GM18505 (cell line): ENCODE measurements at regions not wholly inside any gene's neighbourhood (a gene's known extent, or its start where the extent isn't known, plus 50 kb on each side); places are given as distances from the start of the nearest gene placed in this dataset.

Experiments used
- ATAC-seq: cut with Tn5 transposase; IDR thresholded peaks from one replicate; pipeline ENCODE4 v1.9.1; 2021; ENCODE audit not compliant: unreplicated experiment
- POLR2A ChIP-seq: IDR thresholded peaks from 4 replicates; pipeline ENCODE4 v1.6.1; 2011; ENCODE audit warnings: borderline replicate concordance; ENCODE audit not compliant: insufficient read depth, insufficient read length; ENCODE audit errors: extremely low read depth

DNA sequence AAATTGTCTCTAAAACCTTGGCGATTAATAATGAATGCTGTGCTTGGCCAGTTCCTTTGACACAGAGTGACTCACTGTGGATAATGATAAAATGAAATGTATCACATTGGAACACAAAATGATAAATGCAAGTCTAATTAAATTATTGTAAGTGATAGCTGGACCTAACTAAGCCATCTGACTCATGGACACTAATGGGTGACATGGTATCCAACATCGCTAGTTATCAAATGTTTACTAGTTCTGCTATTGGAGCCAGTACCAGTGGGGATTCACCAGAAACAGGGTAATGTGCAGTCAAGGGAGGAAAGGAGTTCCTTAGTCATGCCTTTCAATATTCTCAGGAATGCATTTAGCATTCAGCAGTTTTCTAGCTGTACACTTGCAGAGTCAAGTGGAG lies 736.3 kb upstream of the ACVR2A start:
- no peak for ATAC-seq
- TF ChIP-seq POLR2A: no peak

DNA sequence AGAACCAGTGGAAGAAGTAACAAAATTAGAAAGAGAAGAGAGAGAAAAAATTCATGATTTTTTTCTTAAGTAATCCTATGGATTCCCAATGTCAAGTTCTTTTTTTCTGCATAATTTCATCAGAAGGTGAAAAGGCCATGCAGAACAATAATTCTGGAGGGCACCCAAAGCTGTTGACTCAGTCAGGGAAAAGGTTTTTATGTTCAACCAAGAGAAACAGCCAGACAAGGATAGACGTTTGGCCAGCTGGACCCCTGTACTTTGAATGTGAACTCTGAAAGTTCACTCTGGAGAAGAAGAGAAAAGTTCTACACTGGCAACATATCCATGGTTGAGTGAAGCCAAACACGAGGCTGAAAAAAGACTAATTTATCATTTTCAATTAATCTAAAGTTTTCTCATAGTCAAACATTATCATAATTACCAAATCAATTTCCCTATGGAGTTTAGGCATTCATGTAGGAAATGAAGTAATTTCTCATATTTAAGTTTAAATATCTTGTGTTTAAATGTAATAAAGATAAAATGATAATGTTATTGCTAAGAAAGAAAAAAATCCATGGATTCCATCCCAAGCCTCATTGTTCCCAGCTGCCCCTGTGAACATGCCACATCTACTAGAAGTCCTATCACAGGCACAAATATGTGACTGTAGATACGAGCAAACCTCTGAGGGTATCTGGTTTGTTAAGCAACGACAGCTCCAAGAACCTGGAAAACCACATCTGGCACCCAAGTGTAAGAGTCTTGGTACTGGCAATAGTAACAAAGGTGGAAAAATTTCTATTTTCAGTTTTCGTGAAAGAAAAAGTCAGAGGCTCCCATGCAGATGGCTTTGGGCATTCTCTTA lies 742.7 kb upstream of the ACVR2A start:
- ATAC-seq: no peak
- no peak for TF ChIP-seq POLR2A

DNA sequence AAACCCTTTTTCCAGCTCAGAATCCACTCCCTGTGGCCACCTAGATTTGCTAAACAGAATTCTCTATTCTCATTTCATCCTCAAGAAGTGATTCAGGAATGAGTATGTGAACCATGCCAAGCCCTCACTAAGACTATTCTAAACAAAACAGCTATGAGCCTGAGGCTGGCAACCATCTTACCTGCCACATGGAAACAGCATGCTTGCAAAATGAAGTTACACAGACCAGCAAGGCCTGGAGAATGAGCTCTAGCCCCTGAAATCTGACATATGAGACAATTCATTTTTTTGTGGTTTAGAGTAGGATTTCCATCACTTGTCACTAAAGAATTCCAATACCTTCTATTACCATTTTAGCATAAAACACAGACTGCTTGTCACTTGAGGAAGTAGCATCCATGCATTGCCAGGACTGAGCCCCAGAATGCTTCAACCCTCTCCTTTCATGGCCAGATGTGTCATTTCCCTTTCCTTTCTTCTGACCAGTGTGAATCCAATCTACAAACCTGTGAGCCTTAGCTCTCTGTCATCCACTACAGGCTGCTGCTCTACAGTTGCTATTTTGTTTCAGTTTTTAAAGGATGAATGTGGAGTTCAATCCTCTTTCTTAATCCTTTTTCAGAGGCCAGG lies 744.3 kb upstream of the ACVR2A start:
- no peak for ATAC-seq
- no peak for TF ChIP-seq POLR2A

DNA sequence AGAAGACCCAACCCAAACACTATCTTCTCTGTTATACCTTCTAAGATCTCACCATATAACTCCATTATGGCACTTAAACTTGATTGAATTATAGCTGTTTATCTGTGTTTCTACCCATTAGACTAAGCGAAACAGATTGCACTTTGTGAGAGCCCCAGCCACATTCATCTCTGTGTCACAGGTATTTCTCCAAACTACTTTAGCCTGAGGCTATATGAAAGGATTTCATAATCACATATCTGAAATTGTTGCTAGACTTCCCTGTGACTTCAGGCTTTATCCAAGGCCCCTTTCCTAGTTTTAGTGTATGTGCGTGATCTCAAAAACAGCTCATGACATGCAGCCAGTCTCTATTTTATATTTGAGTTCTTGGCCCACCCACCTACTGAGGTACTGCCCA lies 745.0 kb upstream of the ACVR2A start:
- no peak for TF ChIP-seq POLR2A
- ATAC-seq: no peak

DNA sequence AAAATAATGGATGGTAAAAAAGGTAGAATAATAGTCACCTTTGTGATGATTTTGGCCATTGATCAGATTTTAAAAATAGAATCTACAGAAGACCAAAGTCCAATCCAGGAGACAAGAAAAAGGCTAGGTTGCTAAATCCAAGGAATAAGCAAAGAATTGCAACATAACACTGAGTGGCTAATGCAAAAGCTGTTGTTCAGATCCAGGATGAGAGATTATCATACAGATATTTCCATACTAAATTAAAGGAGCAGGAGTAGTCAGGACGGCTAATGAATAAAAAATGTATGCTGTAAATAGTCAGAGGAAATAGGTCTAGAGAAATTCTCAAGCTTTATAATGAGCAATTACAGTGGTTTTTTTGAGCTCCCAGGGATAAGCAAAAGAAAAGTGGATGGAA lies 745.9 kb upstream of the ACVR2A start:
- ATAC-seq: no peak
- no peak for TF ChIP-seq POLR2A

DNA sequence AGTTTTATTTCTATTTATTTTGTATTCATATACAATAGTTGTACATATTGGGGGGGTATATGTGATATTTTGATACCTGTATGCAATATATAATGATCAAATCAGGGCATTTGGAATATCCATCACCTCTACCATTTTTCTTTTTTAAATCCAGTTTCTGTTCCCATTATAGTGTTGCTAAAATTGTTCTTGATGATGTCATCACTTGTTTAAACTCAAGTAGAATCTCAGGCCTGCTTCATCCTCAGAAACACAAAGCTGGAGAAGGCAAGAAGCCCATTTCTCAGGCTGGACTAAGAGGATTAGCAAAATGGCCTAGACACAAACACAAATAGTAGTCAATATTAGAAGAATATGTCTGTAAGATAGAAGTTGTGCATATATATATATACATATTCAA lies 747.1 kb upstream of the ACVR2A start:
- TF ChIP-seq POLR2A: no peak

DNA sequence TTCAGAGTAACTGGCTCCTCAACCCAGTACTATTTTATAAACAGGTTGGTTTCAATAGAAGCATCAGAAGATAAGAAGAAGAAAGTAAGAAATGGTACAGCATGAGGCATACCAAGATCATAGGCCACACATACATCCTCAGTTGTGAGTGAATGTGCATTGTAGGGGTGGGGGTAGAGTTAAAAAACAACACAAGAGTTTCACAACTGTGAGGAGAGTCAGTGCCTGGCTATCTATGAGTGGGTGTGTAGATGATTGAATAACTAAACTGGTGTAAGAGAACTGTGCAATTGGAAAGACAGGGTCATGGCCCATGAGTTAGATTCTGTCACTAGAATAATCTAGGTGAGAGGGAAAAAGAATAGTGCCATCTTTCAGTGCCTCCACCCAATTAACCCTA lies 748.2 kb upstream of the ACVR2A start:
- TF ChIP-seq POLR2A: no peak
- no peak for ATAC-seq

More for the DNA sequence above, 747.1 kb upstream of the ACVR2A start:
- no peak for ATAC-seq

DNA sequence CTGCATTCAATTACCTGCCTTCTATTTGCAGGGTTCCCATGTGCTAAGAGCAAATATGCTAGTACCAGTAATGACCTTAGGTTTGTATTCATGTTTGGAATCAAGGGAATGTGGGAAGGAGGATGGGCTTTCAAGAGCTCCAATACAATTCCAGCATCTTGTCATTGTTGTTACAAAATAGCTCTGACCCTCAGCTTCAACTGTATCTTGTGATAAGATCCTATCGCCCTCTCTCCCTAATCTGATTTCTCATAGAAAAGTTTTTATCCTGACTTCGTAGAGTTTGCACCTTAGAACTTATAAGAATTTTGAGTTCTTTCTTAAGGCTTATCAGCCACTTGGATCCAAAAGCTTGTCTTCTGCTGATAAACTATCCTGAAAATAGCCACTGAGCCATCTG lies 749.5 kb upstream of the ACVR2A start:
- ATAC-seq: no peak
- no peak for TF ChIP-seq POLR2A

DNA sequence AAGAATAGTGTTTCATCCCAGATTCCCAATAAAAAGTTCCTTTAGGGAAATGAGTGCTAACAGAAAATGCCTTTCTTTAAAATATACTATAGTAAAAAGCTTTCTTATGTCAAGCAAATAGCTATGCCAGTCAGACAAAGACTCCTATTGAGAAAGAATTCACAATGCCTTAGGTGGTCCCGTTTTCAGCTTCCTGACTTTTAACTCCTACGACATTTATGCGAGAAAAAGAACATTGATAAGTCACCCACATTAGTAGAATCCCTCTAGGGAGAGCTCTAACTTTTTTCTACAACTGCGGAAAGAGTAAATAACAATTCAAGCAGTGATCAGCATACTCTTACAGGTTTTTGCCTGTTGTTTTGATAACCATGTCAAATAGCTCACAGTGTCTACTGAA lies 750.8 kb upstream of the ACVR2A start:
- no peak for ATAC-seq
- no peak for TF ChIP-seq POLR2A

DNA sequence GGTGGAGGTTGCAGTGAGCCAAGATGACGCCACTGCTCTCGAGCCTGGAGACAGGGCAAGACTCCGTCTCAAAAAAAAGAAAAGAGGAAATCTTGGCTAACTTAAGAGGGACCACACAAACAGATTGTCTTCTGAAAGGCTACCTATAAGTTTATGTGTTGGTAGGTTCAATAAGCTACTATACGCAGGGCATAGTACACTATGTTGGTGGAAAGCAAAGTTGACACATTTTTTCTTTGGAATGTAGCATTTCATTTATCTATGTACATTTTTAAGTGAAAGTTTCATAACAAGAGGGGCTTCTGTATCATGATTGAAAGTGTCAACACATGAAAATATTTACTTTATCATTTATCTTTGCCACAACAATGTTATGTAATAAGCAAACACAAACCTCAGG lies 752.6 kb upstream of the ACVR2A start:
- no peak for TF ChIP-seq POLR2A
- ATAC-seq: no peak

DNA sequence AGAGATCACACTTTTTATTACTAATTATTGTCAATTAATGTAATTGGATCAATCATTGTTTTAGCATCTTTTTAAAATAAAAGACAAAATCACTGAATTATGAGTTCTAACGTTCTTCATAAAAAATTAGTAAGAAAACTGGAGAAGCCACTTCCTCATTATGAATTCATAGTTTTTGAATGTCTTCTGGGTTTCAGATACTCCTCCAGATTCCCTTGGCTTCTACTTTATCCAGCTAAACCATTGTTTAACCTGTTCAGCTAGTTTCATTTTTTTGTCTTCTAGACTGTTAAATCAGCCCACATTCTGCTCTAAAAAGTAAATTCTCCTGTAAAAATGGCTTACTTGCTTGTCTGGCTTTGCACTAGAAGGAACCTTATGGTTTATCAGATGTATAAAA lies 753.4 kb upstream of the ACVR2A start:
- no peak for TF ChIP-seq POLR2A
- ATAC-seq: no peak

DNA sequence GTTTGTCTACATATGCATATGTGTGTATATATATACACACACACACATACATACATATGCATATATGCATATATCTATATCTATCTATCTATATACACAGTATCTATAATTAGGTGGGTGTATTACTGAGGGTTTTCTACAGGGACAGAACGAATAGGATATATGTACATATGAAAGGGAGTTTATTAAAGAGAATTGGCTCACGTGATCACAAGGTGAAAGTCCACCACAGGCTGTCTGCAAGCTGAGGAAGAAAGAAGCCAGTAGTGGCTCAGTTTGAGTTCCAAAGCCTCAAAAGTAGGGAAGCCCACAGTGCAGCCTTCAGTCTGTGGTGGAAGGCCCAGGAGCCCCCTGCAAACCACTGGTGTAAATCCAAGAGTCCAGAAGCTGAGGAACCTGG lies 756.0 kb upstream of the ACVR2A start:
- ATAC-seq: no peak
- no peak for TF ChIP-seq POLR2A

DNA sequence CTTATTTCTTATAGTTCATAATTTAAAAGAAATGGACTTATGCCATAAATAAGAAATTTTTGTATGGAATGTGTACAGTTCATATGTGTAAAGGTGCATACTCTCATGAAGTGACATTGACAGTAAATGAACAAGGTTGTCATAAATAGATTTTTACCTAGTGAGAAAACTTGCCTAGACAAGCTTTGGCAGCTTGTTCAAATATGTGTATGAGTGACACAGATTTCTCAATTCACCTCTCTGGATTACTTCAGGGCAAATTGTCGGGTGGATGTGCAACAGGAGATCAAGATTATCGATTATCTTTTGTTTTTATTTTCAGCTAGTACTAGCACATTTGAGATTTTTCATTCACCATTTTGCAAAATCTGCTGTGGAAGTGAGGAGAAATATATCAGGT lies 758.1 kb upstream of the ACVR2A start:
- no peak for ATAC-seq
- no peak for TF ChIP-seq POLR2A

DNA sequence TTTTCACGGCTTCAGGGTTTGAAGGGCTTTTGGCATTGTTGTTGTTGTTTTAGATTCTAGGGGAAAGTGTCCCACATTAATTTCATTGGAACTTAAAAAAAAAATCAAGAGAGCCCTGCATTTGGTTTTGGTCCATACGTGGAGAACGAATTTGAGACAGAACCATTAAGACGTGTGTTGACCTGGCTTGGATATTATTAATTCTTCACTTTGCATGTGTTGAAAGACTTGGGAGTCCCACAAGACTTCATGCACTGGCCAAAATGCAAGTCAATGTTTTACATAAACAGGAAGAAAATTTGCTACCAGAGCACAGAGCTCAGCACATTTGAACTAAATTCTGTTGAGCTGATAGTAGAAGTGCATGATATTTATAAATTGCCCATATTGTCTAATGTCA lies 761.2 kb upstream of the ACVR2A start:
- ATAC-seq: no peak
- TF ChIP-seq POLR2A: no peak
